GM19452 (cell line): ENCODE measurements at regions not wholly inside any gene's neighbourhood (a gene's known extent, or its start where the extent isn't known, plus 50 kb on each side); places are given as distances from the start of the nearest gene placed in this dataset.
"Not testable (repeated sequence)": the region's sequence is repeated elsewhere in the genome, so short reads cannot be mapped to it uniquely, and the experiment has no call there.

Source experiments
- ATAC-seq: cut with Tn5 transposase; IDR thresholded peaks from one replicate; pipeline ENCODE4 v1.9.1; 2021; ENCODE audit not compliant: unreplicated experiment

- not testable (repeated sequence) for ATAC-seq
Measured at GRCh38 chr12:131469945-131470344, 240.9 kb upstream of the SFSWAP start.

- ATAC-seq = no peak
Measured at GRCh38 chr12:131471271-131471905, 239.5 kb upstream of the SFSWAP start.

GRCh38 chr12:131471946-131472732 lies 238.8 kb upstream of the SFSWAP start:
- no peak for ATAC-seq

GRCh38 chr12:131473261-131473660 lies 237.6 kb upstream of the SFSWAP start:
- ATAC-seq = no peak

- no peak for ATAC-seq
Measured at GRCh38 chr12:131473741-131474709, 236.9 kb upstream of the SFSWAP start.

GRCh38 chr12:131475012-131475411 lies 235.9 kb upstream of the SFSWAP start:
- not testable (repeated sequence) for ATAC-seq

GRCh38 chr12:131477613-131478012 lies 233.3 kb upstream of the SFSWAP start:
- no peak for ATAC-seq

GRCh38 chr12:131478468-131478867 lies 232.4 kb upstream of the SFSWAP start:
- no peak for ATAC-seq

GRCh38 chr12:131482199-131482598 lies 228.7 kb upstream of the SFSWAP start:
- ATAC-seq = no peak

- ATAC-seq = no peak
Measured at GRCh38 chr12:131482686-131483085, 228.2 kb upstream of the SFSWAP start.

- no peak for ATAC-seq
Measured at GRCh38 chr12:131486451-131487230, 224.2 kb upstream of the SFSWAP start.

GRCh38 chr12:131487388-131488124 lies 223.3 kb upstream of the SFSWAP start:
- ATAC-seq = no peak

- no peak for ATAC-seq
Measured at GRCh38 chr12:131489718-131490117, 221.2 kb upstream of the SFSWAP start.

GRCh38 chr12:131491155-131491554 lies 219.7 kb upstream of the SFSWAP start:
- ATAC-seq = no peak

- ATAC-seq = no peak
Measured at GRCh38 chr12:131491916-131492490, 218.9 kb upstream of the SFSWAP start.

GRCh38 chr12:131493068-131493826 lies 217.6 kb upstream of the SFSWAP start:
- no peak for ATAC-seq

- ATAC-seq = no peak
Measured at GRCh38 chr12:131494216-131494615, 216.7 kb upstream of the SFSWAP start.

GRCh38 chr12:131494741-131495524 lies 216.0 kb upstream of the SFSWAP start:
- ATAC-seq = no peak
